G401.6 (cell line): ENCODE measurements at regions not wholly inside any gene's neighbourhood (a gene's known extent, or its start where the extent isn't known, plus 50 kb on each side); places are given as distances from the start of the nearest gene placed in this dataset.

Experiments
- FAIRE-seq: peaks from 2 replicates; lab custom pipeline; 2012; peaks lifted over from hg19 to GRCh38; lab: Jason Lieb, UNC

DNA sequence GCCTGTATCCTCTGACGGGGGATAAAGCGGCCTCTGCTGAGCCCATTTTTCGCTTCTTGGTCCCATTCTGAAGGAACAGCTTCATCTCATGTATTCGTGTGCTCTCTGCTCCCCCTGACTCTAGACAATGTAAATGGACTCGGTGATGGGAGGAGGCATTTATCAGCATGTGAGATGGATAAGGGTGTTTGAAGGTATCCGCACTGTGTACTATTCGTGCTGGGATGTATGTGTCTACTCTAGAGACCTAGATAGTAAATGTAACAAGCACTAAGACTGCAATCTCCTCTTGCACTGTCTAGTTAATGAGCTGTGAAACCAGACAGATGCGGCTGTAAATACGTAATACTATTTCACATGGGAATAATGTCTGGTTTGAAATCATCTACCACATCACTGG lies 134.6 kb upstream of the ARGLU1 start:
- no peak for FAIRE-seq

DNA sequence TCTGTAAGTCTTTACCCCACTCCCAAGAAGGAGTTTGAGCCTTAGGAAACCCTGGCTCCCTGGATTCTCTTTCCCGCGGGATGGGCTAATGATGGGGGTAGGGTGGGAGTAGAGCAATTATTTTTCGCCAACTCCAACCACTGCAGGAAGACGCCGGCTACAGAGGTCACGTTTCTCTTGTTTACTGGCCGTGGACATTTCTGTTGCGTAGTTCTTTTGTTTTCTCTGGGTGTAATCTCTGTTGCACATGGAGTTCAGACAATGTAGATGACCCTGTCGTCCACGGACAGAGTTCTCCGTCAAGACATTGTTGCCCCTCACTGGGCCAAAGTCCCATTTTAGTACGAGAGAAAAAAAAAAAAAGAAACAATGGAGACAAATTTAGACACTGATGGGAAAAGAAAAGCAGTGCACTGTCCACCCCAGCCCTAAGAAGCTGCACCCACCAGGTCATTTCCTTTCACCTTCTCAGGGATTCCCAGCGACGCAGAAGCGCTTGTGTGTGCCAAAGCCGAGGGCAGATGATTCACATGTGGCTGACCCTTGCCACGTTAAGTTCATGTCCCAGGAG lies 133.9 kb upstream of the ARGLU1 start:
- FAIRE-seq = no peak

DNA sequence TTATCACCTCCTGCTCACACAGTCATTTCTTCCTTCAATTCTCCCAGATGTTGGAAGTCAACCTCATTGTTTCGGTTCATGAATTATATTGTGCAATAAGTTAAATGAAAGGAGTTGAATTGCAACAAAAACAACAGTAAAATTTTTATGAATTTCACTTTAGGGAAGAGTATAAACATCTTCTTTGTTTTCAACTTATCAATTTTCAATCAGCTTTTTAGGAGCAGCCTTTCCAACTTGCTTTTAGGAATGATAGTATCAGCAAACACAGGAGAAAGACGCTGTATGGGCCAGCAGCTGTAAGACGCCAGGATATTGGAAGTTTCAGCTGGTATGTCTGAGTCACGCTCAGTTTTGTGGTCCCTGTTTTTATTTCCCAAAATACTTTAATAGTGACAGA lies 132.5 kb upstream of the ARGLU1 start:
- no peak for FAIRE-seq

DNA sequence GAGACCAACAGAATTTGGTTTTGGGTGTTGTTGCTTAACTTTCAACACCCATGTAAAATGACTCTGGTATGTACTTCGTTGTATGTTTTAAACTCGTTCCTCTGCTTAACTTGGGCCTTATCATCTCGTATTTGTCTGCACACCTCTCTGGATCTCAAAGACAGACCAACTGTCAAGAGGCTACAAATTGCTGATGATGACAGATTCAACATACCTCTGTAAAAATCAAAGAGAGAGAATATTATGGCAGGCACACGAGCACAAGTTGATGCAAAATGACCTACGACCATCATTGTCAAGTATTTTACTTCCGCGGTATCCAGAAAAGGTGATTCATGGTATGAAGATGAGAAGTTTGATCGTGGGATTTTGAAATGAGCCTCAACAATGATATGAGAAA lies 132.1 kb upstream of the ARGLU1 start:
- FAIRE-seq = no peak

DNA sequence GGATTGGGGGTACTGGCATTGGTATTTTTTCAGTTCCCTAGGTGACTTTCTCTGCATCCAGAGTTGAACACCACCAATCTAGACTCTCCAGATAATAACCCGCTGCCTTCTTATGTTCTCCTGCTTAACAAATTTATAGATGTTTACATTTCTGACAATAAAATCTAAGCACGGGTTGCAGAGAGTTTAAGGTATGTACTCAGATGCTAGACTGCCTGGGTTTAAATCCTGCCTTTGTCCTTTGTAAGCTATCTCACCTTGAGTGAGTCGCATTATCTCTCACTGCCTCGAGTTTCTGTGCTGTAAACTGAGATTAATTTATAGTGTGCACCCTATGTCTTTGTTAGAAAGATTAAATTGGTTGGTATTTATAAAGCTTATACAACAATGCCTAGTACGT lies 131.4 kb upstream of the ARGLU1 start:
- no peak for FAIRE-seq

DNA sequence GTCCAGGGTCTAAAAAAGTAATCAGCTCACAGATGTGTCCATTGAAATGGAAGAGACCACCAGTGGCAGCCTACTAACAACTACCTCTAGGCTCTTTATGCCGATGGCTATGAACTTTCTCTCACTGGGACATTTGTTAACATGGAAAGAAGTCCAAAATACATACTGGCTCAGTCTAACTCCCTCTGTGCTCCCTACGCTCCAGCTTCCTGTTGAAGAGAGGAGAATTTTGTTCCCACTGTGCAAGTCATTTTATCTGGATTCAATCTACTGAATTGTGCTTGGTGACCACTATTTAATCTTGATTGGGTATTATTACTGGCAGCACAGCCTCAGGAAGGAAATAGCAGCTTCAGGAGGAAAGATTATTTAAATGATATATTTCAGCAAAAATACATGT lies 128.8 kb upstream of the ARGLU1 start:
- FAIRE-seq = no peak

DNA sequence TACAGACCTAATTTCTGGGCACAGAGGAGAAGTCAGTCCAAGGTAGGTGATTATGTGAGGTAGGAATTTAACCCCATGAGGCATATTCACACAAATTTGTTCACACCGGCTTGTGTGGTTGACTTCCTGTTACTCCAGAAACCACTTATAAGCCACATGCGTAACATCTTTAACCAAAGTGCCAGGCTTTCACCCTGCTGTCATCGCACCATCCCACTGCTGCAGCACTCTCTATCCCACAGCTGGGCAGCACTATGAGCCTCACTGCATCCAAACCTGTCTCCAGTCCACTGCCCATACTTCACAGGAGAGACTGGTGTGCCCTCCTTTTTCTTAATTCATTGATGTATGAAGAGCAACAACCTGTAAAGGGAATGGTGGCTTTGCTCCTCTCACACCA lies 128.2 kb upstream of the ARGLU1 start:
- no peak for FAIRE-seq

DNA sequence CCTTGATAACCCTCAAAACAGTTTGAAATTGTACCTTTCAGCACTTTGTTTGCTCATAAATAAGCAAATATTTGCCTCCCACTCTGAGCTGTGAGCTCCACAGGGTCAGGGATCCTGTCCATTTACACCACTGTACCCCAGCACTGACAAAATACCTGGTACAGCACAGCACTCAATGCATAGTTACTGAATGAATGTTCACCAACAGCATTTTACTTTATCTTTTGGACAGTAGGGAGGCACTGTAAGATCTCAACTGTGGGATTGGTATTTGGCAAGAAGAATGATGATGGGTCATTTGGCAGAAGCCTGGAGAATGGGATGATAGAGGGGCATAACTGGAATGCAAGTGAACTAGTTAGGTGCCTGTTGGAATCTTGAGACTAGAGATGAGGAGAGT lies 127.2 kb upstream of the ARGLU1 start:
- FAIRE-seq = no peak

DNA sequence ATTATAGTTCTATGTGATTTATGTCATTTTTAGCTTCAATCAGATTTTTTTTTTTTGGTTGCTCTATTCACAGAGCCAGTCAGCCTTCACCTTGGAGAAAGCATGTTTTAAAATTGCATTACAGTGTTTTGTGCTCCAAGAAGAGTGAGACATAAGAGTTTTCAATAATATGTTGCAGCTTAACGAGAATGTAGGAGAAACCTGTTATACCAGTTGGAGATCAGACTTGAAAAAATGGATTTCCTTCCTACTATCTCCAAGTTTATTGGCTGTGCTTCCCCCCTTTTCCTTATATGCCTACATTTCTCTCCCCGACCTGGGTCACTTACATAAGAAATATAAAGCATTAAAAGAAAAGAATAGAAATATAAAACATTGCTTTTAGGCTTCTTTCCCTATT lies 123.9 kb upstream of the ARGLU1 start:
- FAIRE-seq = no peak

DNA sequence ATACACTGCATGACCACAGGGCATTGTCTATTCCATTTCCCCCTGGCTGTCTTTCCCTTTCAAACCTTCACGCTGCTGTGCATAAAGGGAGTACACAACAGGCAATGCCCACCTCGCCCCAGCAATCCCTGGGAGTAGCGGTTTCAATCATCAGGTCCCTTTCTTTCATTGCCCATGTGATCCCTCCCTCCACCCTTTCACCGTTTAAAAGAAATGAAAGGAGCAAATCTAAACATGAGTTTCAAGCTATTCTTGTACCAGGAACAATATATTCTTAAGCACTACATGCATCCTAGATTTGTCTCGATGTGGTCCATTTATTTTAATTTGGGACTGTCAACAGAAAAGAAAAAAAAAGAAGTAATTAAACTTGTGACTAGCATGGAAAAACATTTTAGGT lies 123.4 kb upstream of the ARGLU1 start:
- FAIRE-seq = no peak

DNA sequence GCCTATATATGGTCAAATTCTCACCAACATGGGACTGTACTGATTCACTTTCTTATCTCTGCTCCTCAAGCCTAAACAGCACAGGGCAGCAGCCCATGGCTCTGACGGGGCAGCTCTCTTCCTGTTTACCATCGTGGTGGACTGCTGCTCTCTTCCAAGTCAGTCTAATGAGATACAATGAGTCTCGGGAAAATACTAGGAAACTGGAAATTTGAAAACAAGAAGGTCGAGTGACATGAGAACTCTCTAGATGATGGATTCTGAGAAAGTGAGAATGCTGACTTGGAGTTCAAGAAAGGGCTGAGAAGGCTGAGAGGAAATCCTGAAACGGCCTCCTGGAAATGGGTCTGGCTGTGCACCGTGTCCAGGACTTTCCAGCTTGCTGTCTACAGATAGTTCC lies 122.8 kb upstream of the ARGLU1 start:
- no peak for FAIRE-seq

DNA sequence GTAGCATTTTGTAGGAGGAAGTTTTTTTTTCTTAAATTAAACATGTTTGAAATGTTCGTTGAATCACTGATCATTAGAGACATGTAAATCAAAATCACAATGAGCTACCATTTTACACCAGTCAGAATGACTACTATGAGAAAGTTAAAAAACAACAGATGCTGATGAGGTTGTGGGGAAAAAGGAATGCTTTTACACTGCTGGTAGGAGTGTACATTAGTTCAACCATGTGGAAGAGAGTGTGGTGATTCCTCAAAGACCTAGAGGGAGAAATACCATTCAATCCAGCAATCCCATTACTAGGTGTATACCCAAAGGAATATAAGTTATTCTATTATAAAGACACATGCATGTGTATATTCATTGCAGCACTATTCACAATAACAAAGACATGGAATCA lies 122.0 kb upstream of the ARGLU1 start:
- FAIRE-seq = no peak

DNA sequence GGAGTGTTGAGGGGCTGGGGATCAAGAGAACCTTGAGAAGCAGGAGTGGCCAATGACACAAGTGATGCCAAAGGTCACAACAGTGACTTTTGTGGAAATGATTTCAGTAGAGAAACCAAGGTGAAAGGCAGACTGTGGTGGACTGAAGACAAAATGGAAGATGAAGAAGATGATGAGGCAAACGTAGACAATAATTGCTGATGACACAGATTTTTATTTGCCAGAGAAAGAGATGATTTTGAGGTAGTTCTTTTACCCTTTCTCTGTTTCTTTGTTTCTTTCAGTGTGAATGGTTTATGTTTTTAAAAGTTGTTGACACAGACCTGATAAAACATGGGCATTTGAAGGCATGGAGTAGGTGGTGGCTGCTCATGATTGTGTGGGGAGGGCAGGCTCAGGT lies 121.0 kb upstream of the ARGLU1 start:
- FAIRE-seq = no peak

DNA sequence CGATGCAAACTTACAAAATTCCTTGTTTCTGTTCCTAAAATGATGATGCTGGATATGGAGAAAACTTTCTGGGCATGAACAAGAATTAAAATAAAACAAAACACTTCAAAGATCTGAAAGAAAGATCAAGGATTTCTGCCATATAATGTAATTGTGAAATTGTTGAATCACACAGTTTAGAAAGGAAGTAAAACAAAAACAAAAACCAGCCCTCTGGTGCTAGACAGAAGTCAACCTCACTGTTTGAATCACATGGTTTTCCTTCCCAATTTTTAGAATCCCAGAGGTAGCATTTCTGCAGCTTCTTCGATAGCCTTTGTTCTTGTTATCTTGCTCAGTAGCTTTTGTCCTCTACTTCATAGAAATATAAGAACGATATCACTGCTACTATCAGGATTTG lies 118.2 kb upstream of the ARGLU1 start:
- FAIRE-seq = no peak

DNA sequence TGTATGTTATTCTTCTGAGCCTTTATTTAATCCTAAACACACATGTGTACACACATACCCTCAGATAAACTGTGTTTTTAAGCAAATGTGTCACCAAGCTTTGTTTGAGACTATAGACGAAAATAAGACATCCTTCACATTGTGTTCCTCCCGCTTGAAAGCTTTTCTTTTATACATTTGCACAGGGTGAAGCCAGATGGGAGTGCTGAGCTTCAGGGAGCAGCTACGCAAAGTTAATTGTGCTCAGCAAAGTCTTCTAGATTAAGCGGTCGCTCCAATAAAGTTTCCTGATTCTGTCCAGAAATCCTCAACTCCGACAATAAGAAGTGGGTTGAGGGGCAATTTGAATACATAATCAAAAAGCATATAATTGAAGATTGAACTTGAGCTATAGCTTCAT lies 117.2 kb upstream of the ARGLU1 start:
- no peak for FAIRE-seq

DNA sequence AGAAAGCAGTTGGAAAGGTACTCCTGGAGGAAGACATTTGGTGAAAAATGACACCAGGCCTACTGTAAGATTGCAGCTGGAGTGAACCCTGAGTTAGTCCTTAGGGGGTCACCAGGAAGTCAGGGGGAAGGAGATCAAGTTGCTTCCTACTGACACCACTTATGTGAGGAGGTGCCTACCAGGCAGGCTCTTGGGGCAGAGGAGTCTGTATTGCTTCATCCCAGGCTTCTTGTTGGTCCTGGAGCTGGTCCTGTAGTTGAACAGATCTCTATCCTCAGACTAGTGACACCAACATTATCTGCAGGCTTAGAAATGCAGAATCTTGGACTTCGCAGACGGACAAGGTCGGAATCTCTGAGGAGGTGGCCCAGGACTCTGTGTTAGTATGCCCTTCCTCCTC lies 116.0 kb upstream of the ARGLU1 start:
- no peak for FAIRE-seq

DNA sequence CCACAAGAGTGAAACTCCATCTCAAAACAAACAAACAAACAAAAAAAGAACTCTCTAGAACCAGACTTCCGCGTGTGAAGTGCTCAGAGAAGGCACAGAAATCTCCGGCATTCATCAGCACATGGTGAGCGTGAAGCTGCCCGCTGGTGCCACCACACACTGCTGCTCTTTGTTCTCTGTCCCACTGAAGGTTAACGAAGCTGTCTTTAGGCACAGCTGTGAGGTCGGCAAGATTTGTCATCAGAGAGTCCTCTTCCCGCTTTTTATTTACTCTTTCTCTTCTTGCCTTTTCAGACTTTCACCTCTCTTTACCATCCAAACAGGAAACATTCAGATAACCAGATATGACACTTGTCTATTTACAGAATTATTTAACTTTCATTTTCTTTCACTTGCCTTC lies 115.2 kb upstream of the ARGLU1 start:
- no peak for FAIRE-seq

DNA sequence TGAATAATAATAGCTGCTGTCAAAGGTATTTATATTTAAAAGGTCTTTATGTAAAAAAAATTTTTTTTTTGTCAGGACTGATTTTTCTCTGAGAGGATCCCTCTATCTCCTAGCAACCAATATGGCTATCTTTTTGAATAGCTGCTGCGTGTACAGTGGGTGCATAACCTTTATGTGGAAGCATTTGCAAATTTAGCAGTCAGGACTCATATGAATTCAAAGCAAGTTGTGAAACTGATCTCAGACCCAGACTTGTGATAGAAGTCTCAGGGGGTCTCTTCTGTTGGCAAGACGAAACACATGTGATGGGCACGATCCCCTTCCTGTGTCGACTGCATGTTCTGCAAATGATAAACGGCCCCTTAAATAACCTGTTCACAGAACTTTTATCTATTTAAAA lies 114.1 kb upstream of the ARGLU1 start:
- no peak for FAIRE-seq

DNA sequence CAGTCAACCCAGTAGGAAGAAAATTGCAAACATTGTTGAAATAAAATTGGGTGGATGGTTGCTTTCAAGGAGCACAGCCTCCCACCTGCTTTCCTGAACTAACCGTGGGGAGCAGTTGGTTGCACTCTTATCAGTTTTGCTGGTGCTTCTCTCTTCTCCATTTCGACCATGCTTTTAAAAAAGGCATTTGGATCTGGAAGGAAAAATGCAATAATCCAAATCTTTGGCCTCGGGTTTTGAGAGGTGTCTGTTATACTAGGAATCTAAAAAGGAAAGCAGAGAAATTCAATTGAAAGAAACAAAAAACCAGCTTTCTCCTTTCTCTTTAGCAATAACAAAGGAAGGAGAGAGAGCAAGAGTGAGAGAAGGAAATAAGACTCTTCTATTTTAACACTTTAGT lies 113.6 kb upstream of the ARGLU1 start:
- no peak for FAIRE-seq

DNA sequence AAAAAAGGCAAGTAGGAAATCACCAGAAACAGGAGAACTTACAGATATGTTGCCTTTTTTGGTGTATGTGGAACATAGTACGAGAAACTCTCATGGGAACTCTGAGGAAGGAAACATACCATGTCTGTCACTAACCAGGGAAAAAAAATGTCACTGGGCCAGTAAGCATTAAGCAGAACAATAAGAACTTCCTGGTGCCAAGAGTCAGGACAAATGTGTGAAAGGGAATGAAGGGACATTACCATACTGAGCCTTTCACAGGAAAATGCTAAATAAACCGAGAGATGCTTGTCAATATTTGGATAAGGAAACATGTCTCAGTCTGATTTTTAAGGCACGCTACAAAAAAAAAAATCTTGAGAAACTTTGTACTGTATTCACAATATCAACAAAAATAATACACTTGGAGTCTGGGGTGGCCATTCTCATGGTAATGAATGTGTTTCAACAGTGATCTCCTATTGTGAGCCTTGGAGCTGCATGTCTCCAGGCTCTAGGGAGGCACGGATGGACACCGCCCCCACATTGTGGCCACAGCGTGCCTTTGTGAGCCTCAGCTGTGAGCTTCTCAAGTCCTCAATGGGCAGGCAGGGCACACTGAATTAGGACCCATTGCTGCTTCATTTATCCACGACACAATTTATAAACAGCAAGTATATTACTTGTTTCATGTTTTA lies 113.0 kb upstream of the ARGLU1 start:
- FAIRE-seq = no peak

DNA sequence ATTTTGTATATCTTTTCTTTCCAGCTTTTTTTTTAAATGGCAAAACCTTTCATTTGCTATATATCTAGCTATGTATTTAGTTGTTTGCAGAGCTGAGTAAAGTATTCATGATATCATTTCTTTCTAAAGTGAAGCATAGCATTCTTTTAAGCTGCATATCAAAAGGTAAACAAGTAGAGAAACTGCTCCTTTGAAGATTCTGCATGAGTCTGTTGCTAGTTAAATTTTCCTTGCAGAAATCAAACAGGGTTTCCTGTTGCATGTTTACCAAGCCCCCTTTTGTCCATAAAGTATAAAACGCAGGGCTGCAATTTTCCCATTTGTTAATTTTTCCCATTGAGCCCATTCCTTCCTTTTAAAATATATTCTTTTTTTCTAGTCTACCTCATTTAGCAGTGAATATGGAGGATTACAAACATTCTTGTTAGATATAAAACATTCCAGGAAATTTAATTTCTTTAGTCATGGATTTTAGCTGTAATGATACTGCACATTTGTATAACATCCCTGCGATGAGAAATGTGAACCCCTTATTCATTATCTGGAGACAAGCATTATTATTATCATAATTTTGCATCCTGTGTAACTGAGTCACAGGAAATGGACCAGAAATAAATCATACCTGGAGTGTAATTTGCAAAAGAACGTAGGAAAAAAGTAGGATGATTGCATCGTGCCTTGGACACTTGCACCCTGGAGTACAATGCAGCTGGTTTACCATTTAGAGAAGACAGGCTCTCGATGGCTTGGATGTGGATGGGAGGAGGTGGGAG lies 110.9 kb upstream of the ARGLU1 start:
- FAIRE-seq = no peak

DNA sequence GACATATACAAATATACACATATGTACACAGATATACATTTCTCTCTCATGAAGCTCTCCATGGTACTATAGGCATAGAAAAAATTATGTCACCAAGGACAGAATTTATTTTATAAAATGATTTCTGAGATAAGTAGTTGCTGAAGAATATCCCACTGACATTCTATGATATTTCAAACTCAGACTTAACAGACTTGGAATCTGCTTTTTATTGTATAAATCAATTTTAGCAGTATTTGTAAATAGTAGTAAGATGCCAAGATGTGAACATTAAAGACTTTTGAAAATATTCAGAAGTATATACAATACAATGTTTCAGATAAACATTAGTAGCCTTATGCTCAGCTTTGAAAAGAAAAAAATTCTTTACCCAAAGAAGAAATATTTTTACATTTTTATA lies 107.4 kb upstream of the ARGLU1 start:
- no peak for FAIRE-seq

DNA sequence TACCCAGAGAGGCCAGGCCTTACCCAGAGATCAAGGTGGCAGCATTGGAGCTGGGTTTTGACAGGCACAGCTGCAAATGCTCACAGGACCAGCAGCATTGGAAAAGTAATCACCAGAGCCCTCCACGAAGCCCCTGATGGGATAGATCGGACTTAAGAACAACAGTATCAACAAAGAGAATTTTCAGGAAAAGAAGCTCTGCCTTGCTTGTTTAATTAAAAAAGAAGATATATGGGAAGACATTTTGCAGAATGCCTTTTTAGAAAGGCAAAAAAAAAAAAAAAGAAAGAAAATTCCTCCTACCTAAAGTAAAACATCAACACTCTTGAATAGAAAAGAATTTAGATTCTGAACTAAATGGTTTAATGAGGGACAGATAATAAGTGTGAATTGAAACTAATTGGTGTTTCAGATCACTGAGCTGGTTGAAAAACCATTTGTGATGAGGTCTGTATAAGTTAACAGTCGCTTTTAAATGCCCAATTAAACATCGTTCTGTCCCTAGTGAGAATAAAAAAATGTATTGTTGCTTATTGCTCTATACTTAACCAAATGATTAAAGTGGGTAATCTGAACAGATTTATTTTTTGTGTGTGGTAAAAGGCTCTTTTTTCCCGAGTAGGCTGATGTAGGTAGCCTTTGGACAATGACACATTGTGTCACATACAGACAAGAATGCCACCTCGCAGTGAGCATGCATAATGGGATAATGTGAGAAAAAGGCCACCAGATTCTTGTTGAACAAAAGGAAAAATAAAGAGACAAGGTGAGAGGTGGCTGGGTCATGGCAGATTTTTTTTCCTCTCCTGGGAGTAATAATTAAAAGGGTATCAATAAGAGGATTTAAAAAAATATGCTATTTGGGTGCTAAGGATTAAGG lies 93.0 kb upstream of the ARGLU1 start:
- no peak for FAIRE-seq
